ENCODE measurements at regions not wholly inside any gene's neighbourhood (a gene's known extent, or its start where the extent isn't known, plus 50 kb on each side); places are given as distances from the start of the nearest gene placed in this dataset.

- TF ChIP-seq ZNF462 (CRISPR knock-in tag; IDR thresholded peaks at IDR 0.05) (no peak), ZNF331 (CRISPR knock-in tag; IDR thresholded peaks at IDR 0.05; ENCODE audit: low read depth) (no peak), POLR2AphosphoS5 (IDR thresholded peaks at IDR 0.05; ENCODE audit: low read depth) (no peak), CREB1 (CRISPR knock-in tag; IDR thresholded peaks at IDR 0.05; ENCODE audit: low read depth) (no peak), STAT1 (IDR thresholded peaks at IDR 0.05; ENCODE audit: unreplicated experiment) (no peak), JUNB (IDR thresholded peaks at IDR 0.05; ENCODE audit: unreplicated experiment) (no peak), EZH2 (IDR thresholded peaks at IDR 0.05; ENCODE audit: low read depth, unreplicated experiment) (no peak), NANOG (IDR thresholded peaks at IDR 0.05; ENCODE audit: borderline replicate concordance) (no peak)
These were observed 341.7 kb downstream of the REEP3 start (continued) for GRCh38 chr10:63862860-63863259.

- Mint-ChIP-seq H3K27ac (no peak overlapping the region), H3K27me3 (ENCODE audit: insufficient read depth, low read depth, poor library complexity) (peaks cover 5% of the 10 kb centered on the region), H3K36me3 (ENCODE audit: low read depth) (no peaks in the 10 kb centered on the region), H3K9me3 (no peaks in the 10 kb centered on the region; the same call in 2 of the 3 replicates), H3K4me3 (no peak overlapping the region), H3K4me1 (peaks cover 14% of the 10 kb centered on the region; the same call in 2 of the 3 replicates)
- no peaks in the 10 kb centered on the region for H3K36me3 ChIP-seq (ENCODE audit: insufficient read depth)
- H2AFZ ChIP-seq = no peak overlapping the region
- no peak overlapping the region for H3K27ac ChIP-seq (ENCODE audit: low read depth)
- H3K4me3 ChIP-seq = no peak overlapping the region
- no peaks in the 10 kb centered on the region for H3F3A ChIP-seq (replicated peaks; ENCODE audit: low read depth)
- DNase-seq (ENCODE audit: low spot score) = peak; percentile 8
- no peaks in the 10 kb centered on the region for H4K20me1 ChIP-seq (replicated peaks; ENCODE audit: insufficient read depth)
- H3K9me2 ChIP-seq (ENCODE audit: insufficient read depth) = no peaks in the 10 kb centered on the region
- H3K79me2 ChIP-seq (replicated peaks; ENCODE audit: insufficient read depth) = no peaks in the 10 kb centered on the region
- no peak for ATAC-seq
- H3K4me2 ChIP-seq = no peak overlapping the region
- no peaks in the 10 kb centered on the region for H3K27me3 ChIP-seq (ENCODE audit: insufficient read depth)
- H3K4me1 ChIP-seq (ENCODE audit: insufficient read depth) = no peaks in the 10 kb centered on the region; the same call in 1 of the 2 replicates
- TF ChIP-seq NANOG (IDR thresholded peaks at IDR 0.05; ENCODE audit: borderline replicate concordance) (no peak), ZNF114 (CRISPR knock-in tag; IDR thresholded peaks at IDR 0.05) (no peak), STAT1 (IDR thresholded peaks at IDR 0.05; ENCODE audit: unreplicated experiment) (no peak), ETS1 (IDR thresholded peaks at IDR 0.05) (no peak), REST (IDR thresholded peaks at IDR 0.05; ENCODE audit: unreplicated experiment) (no peak), ZNF331 (CRISPR knock-in tag; IDR thresholded peaks at IDR 0.05; ENCODE audit: low read depth) (no peak), CREB1 (CRISPR knock-in tag; IDR thresholded peaks at IDR 0.05; ENCODE audit: low read depth) (no peak), POLR2AphosphoS5 (IDR thresholded peaks at IDR 0.05; ENCODE audit: low read depth) (no peak)
These were observed 344.0 kb downstream of the REEP3 start for GRCh38 chr10:63865210-63865609.
